ENCODE measurements at regions not wholly inside any gene's neighbourhood (a gene's known extent, or its start where the extent isn't known, plus 50 kb on each side); places are given as distances from the start of the nearest gene placed in this dataset.

DNA sequence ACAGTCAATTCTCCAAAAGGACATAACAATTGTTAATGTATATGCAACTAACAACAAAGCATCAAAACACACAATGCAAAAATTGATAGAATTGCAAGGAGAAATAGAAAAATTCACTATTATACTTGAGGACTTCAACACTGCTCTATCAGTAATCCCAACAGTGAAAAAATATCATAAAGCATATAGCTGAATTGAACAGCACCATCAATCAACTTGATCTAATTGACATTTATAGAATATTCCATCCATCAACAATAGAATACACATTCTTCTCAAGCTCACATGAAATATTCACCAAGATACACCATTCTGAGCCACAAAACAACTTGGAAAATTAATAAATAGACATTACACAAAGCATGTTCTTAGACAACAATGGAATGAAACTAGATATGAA lies 60.1 kb upstream of the ASXL3 start:
- no peak for DNase-seq

DNA sequence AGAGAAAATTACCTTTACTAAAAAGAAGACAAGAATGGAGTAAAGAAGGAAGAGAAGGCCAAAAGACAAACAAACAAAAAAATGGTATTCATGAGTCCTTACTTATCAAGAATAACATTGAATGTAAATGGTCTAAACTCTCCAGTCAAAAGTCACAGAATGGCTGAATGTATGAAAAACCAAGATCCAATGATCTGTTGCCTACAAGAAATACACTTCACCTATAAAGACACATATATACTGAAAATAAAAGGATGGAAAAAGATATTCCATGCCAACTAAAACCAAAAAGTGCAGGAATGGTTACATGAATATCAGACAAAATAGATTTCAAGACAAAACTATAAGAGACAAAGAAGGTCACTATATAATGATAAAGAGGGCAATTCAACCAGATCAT lies 65.0 kb upstream of the ASXL3 start:
- DNase-seq: no peak

DNA sequence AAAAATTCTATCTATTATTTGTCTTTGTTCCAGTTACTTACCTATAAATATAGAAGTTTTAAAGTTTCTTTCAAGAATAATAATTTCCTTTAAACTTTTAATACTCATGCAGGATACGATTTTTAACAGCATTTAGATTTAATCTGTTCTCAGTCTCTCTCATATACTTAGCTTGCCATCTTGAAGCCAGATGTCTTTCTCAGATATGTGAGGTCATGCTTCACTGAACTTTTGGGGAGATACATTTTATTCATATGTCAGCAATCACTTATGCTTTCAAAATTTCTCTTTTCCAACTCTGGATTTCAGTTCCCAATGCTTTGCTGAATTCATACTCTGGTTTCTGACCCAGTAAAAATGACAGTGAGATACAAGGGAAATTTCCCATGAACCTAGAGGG lies 66.5 kb upstream of the CCDC178 start:
- no peak for DNase-seq

DNA sequence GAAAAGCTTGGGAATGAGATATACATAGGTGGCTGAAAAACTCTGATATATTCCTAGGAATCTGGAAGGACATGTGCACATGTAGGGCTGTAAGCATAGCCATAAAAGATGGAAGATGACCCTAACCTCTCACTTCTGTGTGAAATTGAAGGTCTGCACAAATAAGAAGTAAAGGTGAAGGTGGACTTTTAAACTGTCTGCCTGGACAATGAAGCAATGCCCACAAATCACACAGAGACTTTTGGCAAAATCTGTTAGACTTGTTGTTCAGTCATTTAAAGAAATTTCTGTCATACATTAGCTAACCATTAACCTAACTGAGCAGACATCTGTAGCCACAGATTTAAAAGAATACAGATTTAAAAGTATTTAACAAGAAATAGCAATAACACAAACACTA lies 65.3 kb upstream of the CCDC178 start:
- DNase-seq: no peak

DNA sequence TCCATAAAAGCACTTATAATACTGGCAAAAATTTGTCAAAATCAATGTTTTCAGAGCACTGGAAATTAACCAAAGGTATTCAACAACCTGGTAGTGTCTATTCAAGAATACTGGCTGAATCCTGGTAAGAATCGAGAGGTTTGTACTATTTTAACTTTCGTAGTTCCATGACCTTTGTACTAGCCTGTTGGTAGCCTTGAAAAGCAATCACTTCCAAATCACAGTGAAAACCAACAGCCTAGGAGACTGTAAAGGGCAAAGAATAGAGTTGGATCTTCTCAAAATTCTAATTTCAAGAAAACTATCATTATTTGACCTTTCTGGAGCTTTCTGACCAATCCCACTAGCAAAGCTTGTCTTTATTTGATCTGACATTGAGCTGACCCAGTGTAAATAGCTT lies 64.8 kb upstream of the CCDC178 start:
- DNase-seq: no peak

DNA sequence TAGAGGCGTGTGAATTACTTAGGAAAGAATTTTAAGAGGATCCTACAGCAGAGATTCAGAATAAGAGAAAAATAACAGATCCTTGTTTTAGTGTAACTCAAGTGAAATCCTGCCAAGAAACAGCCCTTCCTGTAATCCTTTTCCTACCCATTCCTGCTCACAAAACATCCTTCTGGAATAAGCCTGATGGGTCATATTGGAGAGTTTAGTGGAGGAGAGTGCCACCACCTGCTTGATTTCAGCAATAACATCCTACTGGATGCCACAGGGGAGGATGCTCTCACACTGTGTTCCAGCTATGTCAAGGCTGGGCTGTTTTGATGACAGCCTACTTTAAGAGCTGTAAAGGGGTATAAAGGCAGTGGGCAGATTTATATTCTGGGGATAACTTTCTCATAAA lies 54.8 kb upstream of the CCDC178 start:
- peak; percentile 51 for DNase-seq

Measured in NCI-H1105 treated with DMSO at 0.1 percent for 48 hours (cell line).